ENCODE measurements at regions not wholly inside any gene's neighbourhood (a gene's known extent, or its start where the extent isn't known, plus 50 kb on each side); places are given as distances from the start of the nearest gene placed in this dataset.

GRCh38 chr10:45204954-45205775 lies 110.2 kb downstream of the OR13A1 start:
- DNase-seq (ENCODE audit: low spot score), result no peak
- Mint-ChIP-seq H3K4me3 (no peak overlapping the region), H3K4me1 (no peaks in the 10 kb centered on the region; the same call in 2 of the 3 replicates), H3K27ac (no peak overlapping the region), H3K36me3 (ENCODE audit: low read depth) (no peaks in the 10 kb centered on the region), H3K9me3 (peaks cover 7% of the 10 kb centered on the region; the same call in 1 of the 3 replicates), H3K27me3 (ENCODE audit: insufficient read depth, low read depth, poor library complexity) (peaks cover 6% of the 10 kb centered on the region)
- H3K4me2 ChIP-seq, result no peak overlapping the region
- TF ChIP-seq EZH2phosphoT487 (IDR thresholded peaks at IDR 0.05; ENCODE audit: unreplicated experiment), result no peak
- no peak for TF ChIP-seq ZNF114 (CRISPR knock-in tag; IDR thresholded peaks at IDR 0.05)
- no peak for TF ChIP-seq CREB1 (CRISPR knock-in tag; IDR thresholded peaks at IDR 0.05; ENCODE audit: low read depth)
- no peak for TF ChIP-seq NANOG (IDR thresholded peaks at IDR 0.05; ENCODE audit: borderline replicate concordance)
- no peaks in the 10 kb centered on the region for H3K9me2 ChIP-seq (ENCODE audit: insufficient read depth)
- no peaks in the 10 kb centered on the region for H3K79me2 ChIP-seq (replicated peaks; ENCODE audit: insufficient read depth)
- no peaks in the 10 kb centered on the region for H3K36me3 ChIP-seq (ENCODE audit: insufficient read depth)
- peak overlapping the region; percentile 64; the same call in 1 of the 2 replicates for H2AFZ ChIP-seq
- no peaks in the 10 kb centered on the region for H3K27me3 ChIP-seq (ENCODE audit: insufficient read depth)
- ATAC-seq, result no peak
- H4K20me1 ChIP-seq (replicated peaks; ENCODE audit: insufficient read depth), result no peaks in the 10 kb centered on the region
- H3K27ac ChIP-seq (ENCODE audit: low read depth), result no peak overlapping the region
- no peaks in the 10 kb centered on the region for H3K4me1 ChIP-seq (ENCODE audit: insufficient read depth)
- H3F3A ChIP-seq (replicated peaks; ENCODE audit: low read depth), result no peaks in the 10 kb centered on the region
- no peak overlapping the region for H3K4me3 ChIP-seq

- H3K27me3 ChIP-seq (ENCODE audit: insufficient read depth), result no peaks in the 10 kb centered on the region
- DNase-seq (ENCODE audit: low spot score), result no peak
- no peaks in the 10 kb centered on the region for H3K4me1 ChIP-seq (ENCODE audit: insufficient read depth)
- H3K9me2 ChIP-seq (ENCODE audit: insufficient read depth), result no peaks in the 10 kb centered on the region
- H3K4me3 ChIP-seq, result no peak overlapping the region
- H2AFZ ChIP-seq, result no peak overlapping the region
- H3K27me3 Mint-ChIP-seq (ENCODE audit: insufficient read depth, low read depth, poor library complexity), result peaks cover 6% of the 10 kb centered on the region
- no peak overlapping the region for H3K4me3 Mint-ChIP-seq
- peaks cover 7% of the 10 kb centered on the region; the same call in 1 of the 3 replicates for H3K9me3 Mint-ChIP-seq
- H3K36me3 Mint-ChIP-seq (ENCODE audit: low read depth), result no peaks in the 10 kb centered on the region
- no peaks in the 10 kb centered on the region for H3K79me2 ChIP-seq (replicated peaks; ENCODE audit: insufficient read depth)
- H3K27ac ChIP-seq (ENCODE audit: low read depth), result no peak overlapping the region
- H3K4me1 Mint-ChIP-seq, result no peaks in the 10 kb centered on the region
- no peak for ATAC-seq
- no peaks in the 10 kb centered on the region for H3K36me3 ChIP-seq (ENCODE audit: insufficient read depth)
- H3K27ac Mint-ChIP-seq, result no peak overlapping the region
- no peaks in the 10 kb centered on the region for H3F3A ChIP-seq (replicated peaks; ENCODE audit: low read depth)
- H4K20me1 ChIP-seq (replicated peaks; ENCODE audit: insufficient read depth), result no peaks in the 10 kb centered on the region
- H3K4me2 ChIP-seq, result no peak overlapping the region
- TF ChIP-seq ZNF331 (CRISPR knock-in tag; IDR thresholded peaks at IDR 0.05; ENCODE audit: low read depth) (no peak), CREB1 (CRISPR knock-in tag; IDR thresholded peaks at IDR 0.05; ENCODE audit: low read depth) (no peak), EZH2phosphoT487 (IDR thresholded peaks at IDR 0.05; ENCODE audit: unreplicated experiment) (no peak)
Observed at GRCh38 chr10:45209888-45210287, 105.5 kb downstream of the OR13A1 start.

DNA sequence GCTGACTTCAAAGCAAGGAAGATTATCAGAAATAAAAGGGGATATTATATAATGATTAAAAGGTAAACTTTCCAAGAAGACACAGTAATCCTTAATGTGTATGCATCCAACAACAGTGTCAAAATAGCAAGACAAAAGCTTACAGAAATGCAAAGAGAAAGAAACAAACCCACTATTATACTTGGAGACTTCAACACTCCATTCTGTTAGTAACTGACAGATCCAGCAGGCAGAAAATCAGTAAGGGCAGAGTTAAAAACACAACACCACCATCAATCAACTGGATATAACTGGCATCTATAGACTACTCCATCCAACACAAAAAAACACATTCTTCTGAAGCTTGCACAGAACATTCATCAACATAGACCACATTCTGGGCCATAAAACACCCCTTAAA lies 103.8 kb downstream of the OR13A1 start:
- H3K4me1 ChIP-seq (ENCODE audit: insufficient read depth), result no peaks in the 10 kb centered on the region
- DNase-seq (ENCODE audit: low spot score) (no peak), ATAC-seq (no peak)
- H3K36me3 Mint-ChIP-seq (ENCODE audit: low read depth), result no peaks in the 10 kb centered on the region
- peaks cover 7% of the 10 kb centered on the region; the same call in 1 of the 3 replicates for H3K9me3 Mint-ChIP-seq
- no peaks in the 10 kb centered on the region for H3K79me2 ChIP-seq (replicated peaks; ENCODE audit: insufficient read depth)
- H3K27me3 Mint-ChIP-seq (ENCODE audit: insufficient read depth, low read depth, poor library complexity), result peaks cover 3% of the 10 kb centered on the region
- H3K36me3 ChIP-seq (ENCODE audit: insufficient read depth), result no peaks in the 10 kb centered on the region
- H3K27me3 ChIP-seq (ENCODE audit: insufficient read depth), result no peaks in the 10 kb centered on the region
- H3K4me1 Mint-ChIP-seq, result no peaks in the 10 kb centered on the region
- H3F3A ChIP-seq (replicated peaks; ENCODE audit: low read depth), result no peaks in the 10 kb centered on the region
- H3K27ac Mint-ChIP-seq, result no peak overlapping the region
- no peak overlapping the region for H2AFZ ChIP-seq
- no peak overlapping the region for H3K27ac ChIP-seq (ENCODE audit: low read depth)
- no peak overlapping the region for H3K4me2 ChIP-seq
- H4K20me1 ChIP-seq (replicated peaks; ENCODE audit: insufficient read depth), result no peaks in the 10 kb centered on the region
- no peaks in the 10 kb centered on the region for H3K9me2 ChIP-seq (ENCODE audit: insufficient read depth)
- H3K4me3 ChIP-seq, result no peak overlapping the region
- TF ChIP-seq EZH2 (IDR thresholded peaks at IDR 0.05; ENCODE audit: low read depth, unreplicated experiment) (no peak), NANOG (IDR thresholded peaks at IDR 0.05; ENCODE audit: borderline replicate concordance) (no peak)
- TF ChIP-seq, protein P1, sequence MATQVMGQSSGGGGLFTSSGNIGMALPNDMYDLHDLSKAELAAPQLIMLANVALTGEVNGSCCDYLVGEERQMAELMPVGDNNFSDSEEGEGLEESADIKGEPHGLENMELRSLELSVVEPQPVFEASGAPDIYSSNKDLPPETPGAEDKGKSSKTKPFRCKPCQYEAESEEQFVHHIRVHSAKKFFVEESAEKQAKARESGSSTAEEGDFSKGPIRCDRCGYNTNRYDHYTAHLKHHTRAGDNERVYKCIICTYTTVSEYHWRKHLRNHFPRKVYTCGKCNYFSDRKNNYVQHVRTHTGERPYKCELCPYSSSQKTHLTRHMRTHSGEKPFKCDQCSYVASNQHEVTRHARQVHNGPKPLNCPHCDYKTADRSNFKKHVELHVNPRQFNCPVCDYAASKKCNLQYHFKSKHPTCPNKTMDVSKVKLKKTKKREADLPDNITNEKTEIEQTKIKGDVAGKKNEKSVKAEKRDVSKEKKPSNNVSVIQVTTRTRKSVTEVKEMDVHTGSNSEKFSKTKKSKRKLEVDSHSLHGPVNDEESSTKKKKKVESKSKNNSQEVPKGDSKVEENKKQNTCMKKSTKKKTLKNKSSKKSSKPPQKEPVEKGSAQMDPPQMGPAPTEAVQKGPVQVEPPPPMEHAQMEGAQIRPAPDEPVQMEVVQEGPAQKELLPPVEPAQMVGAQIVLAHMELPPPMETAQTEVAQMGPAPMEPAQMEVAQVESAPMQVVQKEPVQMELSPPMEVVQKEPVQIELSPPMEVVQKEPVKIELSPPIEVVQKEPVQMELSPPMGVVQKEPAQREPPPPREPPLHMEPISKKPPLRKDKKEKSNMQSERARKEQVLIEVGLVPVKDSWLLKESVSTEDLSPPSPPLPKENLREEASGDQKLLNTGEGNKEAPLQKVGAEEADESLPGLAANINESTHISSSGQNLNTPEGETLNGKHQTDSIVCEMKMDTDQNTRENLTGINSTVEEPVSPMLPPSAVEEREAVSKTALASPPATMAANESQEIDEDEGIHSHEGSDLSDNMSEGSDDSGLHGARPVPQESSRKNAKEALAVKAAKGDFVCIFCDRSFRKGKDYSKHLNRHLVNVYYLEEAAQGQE (IDR thresholded peaks at IDR 0.05; ENCODE audit: unreplicated experiment), result no peak
- H3K4me3 Mint-ChIP-seq, result no peak overlapping the region
